Astrocyte of the cerebellum (primary cell): ENCODE measurements at regions not wholly inside any gene's neighbourhood (a gene's known extent, or its start where the extent isn't known, plus 50 kb on each side); places are given as distances from the start of the nearest gene placed in this dataset.

Experiments used
- DNase-seq: peaks from one replicate; pipeline ENCODE4 v3.0.0-alpha.2; 2011; ENCODE audit warnings: low read depth
- H3K4me3 ChIP-seq: 2 replicates; pipeline ENCODE4 v1.5.1; 2011; ENCODE audit warnings: mild to moderate bottlenecking, low read depth, low read length, moderate library complexity
- in situ Hi-C: cut with HindIII; loops from 2 replicates; pipeline ENCODE4 v1.10.0; 2017; ENCODE audit warnings: low sequenced_read_pairs
- TF ChIP-seq, protein P1 (sequence below): IDR thresholded peaks from 2 replicates; pipeline ENCODE4 v1.5.1; 2012; ENCODE audit warnings: low read length, low read depth, moderate library complexity, mild to moderate bottlenecking; ENCODE audit errors: missing control alignments

DNA sequence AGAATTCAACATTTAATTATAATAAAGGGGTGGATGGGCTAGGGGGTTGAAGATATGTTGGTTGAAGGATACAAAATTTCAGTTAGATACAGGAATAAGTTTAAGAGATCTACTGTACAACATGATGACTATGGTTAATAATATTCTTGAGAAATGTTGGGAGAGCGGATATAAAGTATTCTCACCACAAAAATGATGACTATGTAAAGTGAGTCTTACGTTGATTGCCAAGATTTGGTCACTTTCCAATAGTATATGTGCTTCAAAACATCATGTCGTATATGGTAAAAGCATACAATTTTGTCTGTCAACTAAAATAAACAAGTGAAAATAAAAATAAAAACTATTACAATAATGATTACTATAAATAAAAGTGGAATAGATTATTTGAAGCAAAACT is 802.0 kb downstream of the C12orf50 start:
- in situ Hi-C loops, result no loop called here
- no peak overlapping the region for H3K4me3 ChIP-seq
- TF ChIP-seq, protein P1, sequence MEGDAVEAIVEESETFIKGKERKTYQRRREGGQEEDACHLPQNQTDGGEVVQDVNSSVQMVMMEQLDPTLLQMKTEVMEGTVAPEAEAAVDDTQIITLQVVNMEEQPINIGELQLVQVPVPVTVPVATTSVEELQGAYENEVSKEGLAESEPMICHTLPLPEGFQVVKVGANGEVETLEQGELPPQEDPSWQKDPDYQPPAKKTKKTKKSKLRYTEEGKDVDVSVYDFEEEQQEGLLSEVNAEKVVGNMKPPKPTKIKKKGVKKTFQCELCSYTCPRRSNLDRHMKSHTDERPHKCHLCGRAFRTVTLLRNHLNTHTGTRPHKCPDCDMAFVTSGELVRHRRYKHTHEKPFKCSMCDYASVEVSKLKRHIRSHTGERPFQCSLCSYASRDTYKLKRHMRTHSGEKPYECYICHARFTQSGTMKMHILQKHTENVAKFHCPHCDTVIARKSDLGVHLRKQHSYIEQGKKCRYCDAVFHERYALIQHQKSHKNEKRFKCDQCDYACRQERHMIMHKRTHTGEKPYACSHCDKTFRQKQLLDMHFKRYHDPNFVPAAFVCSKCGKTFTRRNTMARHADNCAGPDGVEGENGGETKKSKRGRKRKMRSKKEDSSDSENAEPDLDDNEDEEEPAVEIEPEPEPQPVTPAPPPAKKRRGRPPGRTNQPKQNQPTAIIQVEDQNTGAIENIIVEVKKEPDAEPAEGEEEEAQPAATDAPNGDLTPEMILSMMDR, result no peak

DNA sequence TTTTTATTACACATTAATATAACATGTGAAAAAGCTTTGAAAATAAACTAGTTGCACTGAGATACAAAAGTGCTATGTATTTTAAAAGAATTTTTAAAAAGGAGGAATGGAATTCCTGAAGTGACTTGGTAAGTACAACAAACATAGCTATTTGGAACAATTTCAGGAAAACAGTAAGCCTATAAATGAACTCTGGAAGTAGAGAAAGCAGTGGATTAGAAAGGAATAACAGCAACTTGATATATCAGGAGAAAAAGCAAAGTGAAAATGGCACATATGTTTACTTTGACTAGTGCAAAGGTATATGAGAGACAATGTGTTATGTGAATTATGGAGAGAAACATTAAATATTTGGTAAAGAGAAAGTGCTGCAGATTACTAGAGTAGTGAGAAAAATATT is 811.7 kb downstream of the C12orf50 start:
- in situ Hi-C loops, result no loop called here
- TF ChIP-seq, protein P1, result no peak
- H3K4me3 ChIP-seq, result no peak overlapping the region
- DNase-seq, result no peak

More for the DNA sequence above, 802.0 kb downstream of the C12orf50 start:
- no peak for DNase-seq

DNA sequence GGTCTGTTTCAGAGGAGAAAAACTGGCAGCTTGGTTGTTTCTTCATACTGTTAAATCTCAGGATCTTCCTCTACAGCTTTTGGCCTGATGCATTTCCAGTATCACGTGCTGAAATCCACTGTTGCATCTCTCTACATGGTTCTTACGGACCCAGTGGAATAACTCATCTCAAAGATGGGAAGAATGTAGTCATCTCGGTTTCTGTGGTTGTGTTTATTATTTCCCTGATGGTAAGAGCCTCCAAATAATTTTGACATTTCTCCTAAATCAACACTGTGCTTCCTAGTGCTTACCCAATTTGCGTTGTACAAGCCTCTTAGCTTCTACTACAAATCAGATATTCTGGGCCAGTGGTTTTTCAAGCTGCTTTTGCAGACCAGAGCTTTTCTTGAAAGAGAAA is 812.8 kb downstream of the C12orf50 start:
- DNase-seq, result no peak
- TF ChIP-seq, protein P1, result no peak
- in situ Hi-C loops, result no loop called here
- no peak overlapping the region for H3K4me3 ChIP-seq

DNA sequence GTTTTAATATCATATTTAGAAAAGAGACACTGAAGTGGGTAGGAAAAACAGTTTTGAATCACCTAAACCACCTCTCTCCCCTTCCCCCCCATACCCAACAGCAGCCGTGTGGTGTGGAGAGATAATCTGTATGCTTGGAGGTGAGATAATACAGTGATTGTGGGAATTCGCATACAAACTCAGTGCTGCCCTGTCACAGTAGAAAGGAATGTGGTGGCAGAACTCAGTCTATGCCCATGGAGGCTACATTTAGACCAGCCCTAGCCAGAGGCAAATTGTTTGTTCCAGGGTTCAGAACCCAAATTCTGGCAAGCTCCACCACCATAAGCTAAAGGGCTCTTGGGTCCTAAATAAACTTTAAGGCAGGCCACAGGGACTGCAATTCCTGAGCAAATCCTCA is 827.0 kb downstream of the C12orf50 start:
- no peak overlapping the region for H3K4me3 ChIP-seq
- TF ChIP-seq, protein P1, result no peak
- in situ Hi-C loops, result no loop called here
- no peak for DNase-seq

GRCh38 chr12:87201598-87201997 is 827.6 kb downstream of the C12orf50 start:
- no peak for DNase-seq
- TF ChIP-seq, protein P1, result no peak
- in situ Hi-C loops, result no loop called here
- H3K4me3 ChIP-seq, result no peak overlapping the region

GRCh38 chr12:87200289-87200979 is 828.8 kb downstream of the C12orf50 start:
- in situ Hi-C loops, result no loop called here
- no peak for DNase-seq

More at GRCh38 chr12:87200289-87200979, 828.8 kb downstream of the C12orf50 start:
- TF ChIP-seq, protein P1, result no peak
- H3K4me3 ChIP-seq, result no peak overlapping the region
